GM06990 (cell line): ENCODE measurements at regions not wholly inside any gene's neighbourhood (a gene's known extent, or its start where the extent isn't known, plus 50 kb on each side); places are given as distances from the start of the nearest gene placed in this dataset.
"Not testable (repeated sequence)": the region's sequence is repeated elsewhere in the genome, so short reads cannot be mapped to it uniquely, and the experiment has no call there.

Experiments
- DNase-seq: peaks from one replicate; pipeline ENCODE4 v3.0.0-alpha.2; 2011; ENCODE audit not compliant: insufficient read length; ENCODE audit errors: extremely low read depth
- H3K27me3 ChIP-seq: replicated peaks from 2 replicates; pipeline ENCODE4 v1.6.0; 2011; ENCODE audit warnings: low read length; ENCODE audit not compliant: control insufficient read depth, insufficient read depth
- H3K36me3 ChIP-seq: 2 replicates; pipeline ENCODE4 v1.5.1; 2011; ENCODE audit warnings: low read length; ENCODE audit not compliant: control insufficient read depth, insufficient read depth
- H3K4me3 ChIP-seq: replicated peaks from 2 replicates; pipeline ENCODE4 v1.5.1; 2011; ENCODE audit warnings: low read depth, mild to moderate bottlenecking, control low read depth, low read length
- TF ChIP-seq, protein P1 (sequence below): IDR thresholded peaks from 2 replicates; pipeline ENCODE4 v1.5.1; 2011; ENCODE audit warnings: low read length, control low read depth, mild to moderate bottlenecking, inconsistent platforms; ENCODE audit not compliant: insufficient read depth, poor library complexity, severe bottlenecking

DNA sequence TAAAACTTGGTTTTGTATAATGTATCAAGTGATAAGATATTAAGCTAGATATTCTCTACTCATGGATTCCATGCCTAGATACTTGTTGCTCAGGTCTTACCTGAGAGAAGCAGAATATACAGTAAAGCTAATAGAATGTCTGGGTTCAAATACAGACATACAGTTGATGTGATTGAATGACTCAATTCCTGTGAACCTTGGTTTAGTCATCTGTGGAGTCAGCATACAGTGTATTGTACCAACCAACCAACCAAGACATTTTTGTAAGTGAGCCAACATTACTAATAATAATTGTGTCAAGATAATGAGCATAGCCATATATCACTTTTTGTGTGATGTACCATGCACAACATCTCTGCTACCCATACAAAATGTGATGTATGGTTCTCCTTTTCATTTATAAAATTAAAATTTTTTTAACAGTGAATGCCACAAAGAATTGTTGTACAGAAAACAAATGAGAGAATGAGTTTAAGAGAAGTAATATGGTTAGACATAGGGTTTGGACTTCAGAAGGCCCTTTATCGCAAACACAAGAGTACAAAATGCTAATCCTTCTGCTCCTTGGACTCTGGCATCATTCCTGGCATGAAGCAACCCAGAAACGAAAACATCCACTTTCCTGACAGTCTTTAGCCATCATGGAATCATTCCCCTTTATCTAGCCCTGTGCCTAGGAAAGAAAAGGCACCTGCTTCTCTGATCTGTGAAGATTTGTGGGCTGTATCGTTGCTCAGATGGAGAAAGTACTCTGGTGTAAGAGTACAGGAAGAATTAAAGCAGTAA, 977.2 kb upstream of the USP15 start:
- no peak overlapping the region for H3K4me3 ChIP-seq
- H3K36me3 ChIP-seq = no peaks in the 10 kb centered on the region
- TF ChIP-seq, protein P1, sequence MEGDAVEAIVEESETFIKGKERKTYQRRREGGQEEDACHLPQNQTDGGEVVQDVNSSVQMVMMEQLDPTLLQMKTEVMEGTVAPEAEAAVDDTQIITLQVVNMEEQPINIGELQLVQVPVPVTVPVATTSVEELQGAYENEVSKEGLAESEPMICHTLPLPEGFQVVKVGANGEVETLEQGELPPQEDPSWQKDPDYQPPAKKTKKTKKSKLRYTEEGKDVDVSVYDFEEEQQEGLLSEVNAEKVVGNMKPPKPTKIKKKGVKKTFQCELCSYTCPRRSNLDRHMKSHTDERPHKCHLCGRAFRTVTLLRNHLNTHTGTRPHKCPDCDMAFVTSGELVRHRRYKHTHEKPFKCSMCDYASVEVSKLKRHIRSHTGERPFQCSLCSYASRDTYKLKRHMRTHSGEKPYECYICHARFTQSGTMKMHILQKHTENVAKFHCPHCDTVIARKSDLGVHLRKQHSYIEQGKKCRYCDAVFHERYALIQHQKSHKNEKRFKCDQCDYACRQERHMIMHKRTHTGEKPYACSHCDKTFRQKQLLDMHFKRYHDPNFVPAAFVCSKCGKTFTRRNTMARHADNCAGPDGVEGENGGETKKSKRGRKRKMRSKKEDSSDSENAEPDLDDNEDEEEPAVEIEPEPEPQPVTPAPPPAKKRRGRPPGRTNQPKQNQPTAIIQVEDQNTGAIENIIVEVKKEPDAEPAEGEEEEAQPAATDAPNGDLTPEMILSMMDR = no peak
- H3K27me3 ChIP-seq = no peaks in the 10 kb centered on the region
- no peak for DNase-seq

DNA sequence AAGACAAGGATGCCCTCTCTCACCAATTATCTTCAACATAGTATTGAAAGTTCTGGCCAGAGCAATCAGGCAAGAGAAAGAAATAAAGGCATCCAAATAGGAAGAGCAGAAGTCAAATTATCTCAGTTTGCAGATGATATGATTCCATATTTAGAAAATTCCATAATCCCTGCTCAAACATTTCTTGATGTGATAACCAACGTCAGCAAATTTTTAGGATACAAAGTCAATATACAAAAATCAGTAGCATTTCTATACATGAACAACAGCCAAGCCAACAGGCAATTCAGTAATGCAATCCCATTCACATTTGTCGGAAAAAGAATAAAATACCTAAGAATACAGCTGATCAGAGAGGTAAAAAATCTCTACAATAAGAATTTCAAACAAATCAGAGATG, 969.7 kb upstream of the USP15 start:
- H3K4me3 ChIP-seq = no peak overlapping the region
- H3K36me3 ChIP-seq = no peaks in the 10 kb centered on the region
- no peak for DNase-seq
- TF ChIP-seq, protein P1 = no peak
- no peaks in the 10 kb centered on the region for H3K27me3 ChIP-seq

DNA sequence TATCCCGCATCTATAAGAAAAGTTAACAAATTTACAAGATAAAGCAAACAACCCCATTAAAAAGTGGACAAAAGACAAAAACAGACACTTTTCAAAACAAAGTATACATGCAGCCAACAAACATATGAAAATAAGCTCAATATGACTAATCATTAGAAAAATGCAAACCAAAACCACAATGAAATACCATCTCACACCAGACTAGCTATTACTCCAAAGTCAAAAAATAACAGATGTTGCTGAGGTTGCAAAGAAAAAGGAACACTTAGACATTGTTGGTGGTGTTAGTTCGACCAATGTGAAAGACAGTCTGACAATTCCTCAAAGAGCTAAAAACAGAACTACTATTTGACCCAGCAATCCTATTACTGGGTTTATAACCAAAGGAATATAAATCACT, 968.6 kb upstream of the USP15 start:
- DNase-seq = no peak
- no peaks in the 10 kb centered on the region for H3K27me3 ChIP-seq
- TF ChIP-seq, protein P1 = no peak
- no peaks in the 10 kb centered on the region for H3K36me3 ChIP-seq
- no peak overlapping the region for H3K4me3 ChIP-seq

DNA sequence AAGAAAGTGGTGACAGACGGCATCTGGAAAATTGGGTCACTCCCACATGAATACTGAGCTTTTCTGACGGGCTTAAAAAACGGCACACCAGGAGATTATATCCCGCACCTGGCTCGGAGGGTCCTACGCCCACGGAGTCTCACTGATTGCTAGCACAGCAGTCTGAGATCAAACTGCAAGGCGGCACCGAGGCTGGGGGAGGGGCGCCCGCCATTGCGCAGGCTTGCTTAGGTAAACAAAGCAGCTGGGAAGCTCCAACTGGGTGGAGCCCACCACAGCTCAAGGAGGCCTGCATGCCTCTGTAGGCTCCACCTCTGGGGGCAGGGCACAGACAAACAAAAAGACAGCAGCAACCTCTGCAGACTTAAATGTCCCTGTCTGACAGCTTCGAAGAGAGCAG, 966.2 kb upstream of the USP15 start:
- not testable (repeated sequence) for DNase-seq, H3K36me3 ChIP-seq, H3K27me3 ChIP-seq, H3K4me3 ChIP-seq

DNA sequence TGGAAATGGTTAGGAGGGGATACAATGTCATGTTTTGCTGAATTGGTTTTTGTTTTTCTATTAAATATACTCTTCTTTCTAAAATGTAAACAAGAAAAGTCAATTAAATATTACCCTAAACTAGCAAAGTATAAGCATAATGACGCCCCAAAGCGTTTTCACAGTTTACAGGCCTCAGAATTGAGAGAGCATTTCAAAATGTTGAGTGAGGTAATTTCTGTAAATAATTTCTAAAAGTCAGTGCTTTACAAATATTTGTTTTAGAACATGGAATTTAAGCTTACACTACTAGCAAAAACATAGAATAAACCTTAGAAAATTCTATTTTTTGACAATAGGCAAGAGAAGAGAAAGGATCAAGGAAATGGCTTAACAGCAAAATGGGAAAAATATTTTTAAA, 958.4 kb upstream of the USP15 start:
- TF ChIP-seq, protein P1 = no peak
- H3K36me3 ChIP-seq = no peaks in the 10 kb centered on the region
- no peak for DNase-seq
- no peak overlapping the region for H3K4me3 ChIP-seq
- no peaks in the 10 kb centered on the region for H3K27me3 ChIP-seq

DNA sequence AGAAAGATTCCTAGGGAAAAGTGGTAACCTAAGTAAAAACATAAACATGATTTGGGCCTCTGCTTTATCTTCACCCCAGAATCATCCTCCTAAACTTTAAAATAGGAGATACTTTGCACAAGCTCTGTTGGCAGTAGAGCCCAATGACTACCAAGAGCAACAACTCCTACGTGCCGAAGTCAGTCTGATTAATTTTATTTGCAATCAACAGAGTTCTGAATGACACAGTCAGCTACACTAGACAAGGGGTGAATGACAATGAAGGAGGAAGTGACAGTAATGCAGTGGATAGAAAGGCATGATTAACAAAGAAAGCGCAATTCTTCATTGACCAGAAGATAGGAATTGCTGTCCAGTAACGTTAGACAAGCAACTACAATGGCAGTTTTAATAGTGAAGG, 957.9 kb upstream of the USP15 start:
- Histone ChIP-seq H3K36me3 (no peaks in the 10 kb centered on the region), H3K4me3 (no peak overlapping the region), H3K27me3 (no peaks in the 10 kb centered on the region)
- DNase-seq = no peak
- TF ChIP-seq, protein P1 = no peak
